GM18870 (cell line): ENCODE measurements at regions not wholly inside any gene's neighbourhood (a gene's known extent, or its start where the extent isn't known, plus 50 kb on each side); places are given as distances from the start of the nearest gene placed in this dataset.

Experiments
- ATAC-seq: cut with Tn5 transposase; IDR thresholded peaks from one replicate; pipeline ENCODE4 v1.9.1; 2021; ENCODE audit warnings: moderate library complexity; ENCODE audit not compliant: unreplicated experiment

- ATAC-seq: no peak
Observed at GRCh38 chr7:148472406-148472805, 118.2 kb upstream of the C7orf33 start.

- no peak for ATAC-seq
Observed at GRCh38 chr7:148473703-148474480, 116.7 kb upstream of the C7orf33 start.

- ATAC-seq: no peak
Observed at GRCh38 chr7:148474481-148475025, 116.0 kb upstream of the C7orf33 start.

GRCh38 chr7:148478551-148478950, 112.0 kb upstream of the C7orf33 start:
- no peak for ATAC-seq

- ATAC-seq: no peak
Observed at GRCh38 chr7:148480479-148481146, 110.0 kb upstream of the C7orf33 start.

- no peak for ATAC-seq
Observed at GRCh38 chr7:148481147-148481526, 109.4 kb upstream of the C7orf33 start.

- ATAC-seq: no peak
Observed at GRCh38 chr7:148481971-148482626, 108.5 kb upstream of the C7orf33 start.

GRCh38 chr7:148483515-148484308, 106.9 kb upstream of the C7orf33 start:
- ATAC-seq: no peak

- no peak for ATAC-seq
Observed at GRCh38 chr7:148484486-148484885, 106.1 kb upstream of the C7orf33 start.

- no peak for ATAC-seq
Observed at GRCh38 chr7:148485618-148486017, 104.9 kb upstream of the C7orf33 start.

- ATAC-seq: no peak
Observed at GRCh38 chr7:148486937-148487336, 103.6 kb upstream of the C7orf33 start.

GRCh38 chr7:148487912-148488311, 102.7 kb upstream of the C7orf33 start:
- ATAC-seq: no peak

- no peak for ATAC-seq
Observed at GRCh38 chr7:148489678-148490077, 100.9 kb upstream of the C7orf33 start.

- no peak for ATAC-seq
Observed at GRCh38 chr7:148492157-148492860, 98.3 kb upstream of the C7orf33 start.

- ATAC-seq: no peak
Observed at GRCh38 chr7:148495605-148496004, 95.0 kb upstream of the C7orf33 start.

GRCh38 chr7:148500978-148501377, 89.6 kb upstream of the C7orf33 start:
- ATAC-seq: no peak

GRCh38 chr7:148503900-148504487, 86.6 kb upstream of the C7orf33 start:
- no peak for ATAC-seq

- no peak for ATAC-seq
Observed at GRCh38 chr7:148505645-148506375, 84.8 kb upstream of the C7orf33 start.

- peak; percentile 99 for ATAC-seq
Observed at GRCh38 chr7:148507064-148507573, 83.4 kb upstream of the C7orf33 start.
